Psoas muscle (tissue), 7 donors: ENCODE measurements at regions not wholly inside any gene's neighbourhood (a gene's known extent, or its start where the extent isn't known, plus 50 kb on each side); places are given as distances from the start of the nearest gene placed in this dataset.

Experiments
- ATAC-seq, 4 donors: fragments of 200-7000 bp; cut with Tn5 transposase; one replicate each; pipeline ENCODE4 v1.9.1; 2020; ENCODE audit warnings: moderate library complexity in 3 of 4, mild to moderate bottlenecking in 2 of 4
- DNase-seq, 2 donors: peaks; one replicate each; pipeline ENCODE4 v3.0.0-alpha.2; 2020
- H3K27ac ChIP-seq: fragments of 200-600 bp; one replicate; pipeline ENCODE4 v1.8.0; 2022
- H3K27me3 ChIP-seq, 3 donors: fragments of 200-600 bp in 1 of 3; one replicate each; pipeline versions ENCODE4 v1.6.1 to v1.8.0; 2013 to 2022; ENCODE audit warnings: low read length in 2 of 3, mild to moderate bottlenecking in 2 of 3, moderate library complexity in 1 of 3; ENCODE audit not compliant: insufficient read depth in 3 of 3
- H3K36me3 ChIP-seq, 2 donors: fragments of 200-600 bp in 1 of 2; one replicate each; pipeline versions ENCODE4 v1.6.1 to v1.8.0; 2013 to 2022; ENCODE audit warnings: low read depth in 1 of 2, mild to moderate bottlenecking in 1 of 2, moderate library complexity in 1 of 2; ENCODE audit not compliant: insufficient read depth in 1 of 2
- H3K4me1 ChIP-seq: fragments of 200-600 bp; one replicate; pipeline ENCODE4 v1.8.0; 2022
- H3K4me3 ChIP-seq: fragments of 200-600 bp; one replicate; pipeline ENCODE4 v1.8.0; 2022; ENCODE audit warnings: mild to moderate bottlenecking
- H3K9me3 ChIP-seq: fragments of 200-600 bp; one replicate; pipeline ENCODE4 v1.8.0; 2022
- WGBS, 3 donors: extraction: QIAGEN DNeasy Blood & Tissue Kit; methylation state at CpG; one replicate each; pipeline versions ENCODE4 v1.1.6 to v1.1.7; 2013; 5-methylcytosine and 5-hydroxymethylcytosine counted together
- intact Hi-C, 2 donors: fragments of 100-400 bp; cut with DNase I; formaldehyde crosslinking; loops; one replicate each; pipeline versions ENCODE4 v1.11.0 to v1.14.2; 2022
- TF ChIP-seq, protein P1 (sequence below): fragments of 200-600 bp; IDR thresholded peaks from one replicate; pipeline ENCODE4 v1.8.0; 2022; ENCODE audit warnings: antibody characterized with exemption
- donor health status: healthy with polysubstance abuse.
- donor health status: DM: no; HTN: no; CAD: no; lungs with moderate emphysema.
- donor health status: Bipolar disorder and iron deficiency.
- donor health status: healthy.
- donor health status: DM: yes; HTN: yes; CAD: no.
- donor health status: DM: no; HTN: no; CAD: no.
- donor health status: DM: yes; HTN: yes; CAD: no.

DNA sequence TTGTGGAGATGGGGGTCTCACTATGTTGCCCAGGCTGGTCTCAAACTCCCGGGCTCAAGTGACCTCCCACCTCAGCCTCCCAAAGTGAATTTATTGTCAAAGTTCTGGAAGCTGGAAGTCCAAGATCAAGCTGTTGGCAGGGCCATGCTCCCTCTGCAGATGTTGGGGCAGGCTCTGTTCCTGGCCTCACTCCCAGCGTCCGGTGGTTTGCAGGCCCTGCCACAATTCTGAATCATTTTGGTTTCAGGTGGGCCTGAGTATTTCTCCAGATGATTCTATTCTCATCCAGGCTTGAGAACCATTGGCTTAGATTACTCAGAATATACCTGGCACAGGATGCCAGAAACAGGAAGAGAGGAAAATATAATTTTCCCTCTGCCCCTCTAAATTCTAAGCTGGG is 737.4 kb downstream of the TNS3 start:
- WGBS, 3 donors = 35 to 51% (median 51%) methylated on average over 3 of the region's 3 CpGs
- Histone ChIP-seq H3K36me3 (no peaks in the 10 kb centered on the region), H3K4me3 (no peak overlapping the region), H3K27ac (no peak overlapping the region), H3K4me1 (no peaks in the 10 kb centered on the region), H3K9me3 (no peaks in the 10 kb centered on the region), H3K27me3 (no peaks in the 10 kb centered on the region)
- TF ChIP-seq, protein P1, sequence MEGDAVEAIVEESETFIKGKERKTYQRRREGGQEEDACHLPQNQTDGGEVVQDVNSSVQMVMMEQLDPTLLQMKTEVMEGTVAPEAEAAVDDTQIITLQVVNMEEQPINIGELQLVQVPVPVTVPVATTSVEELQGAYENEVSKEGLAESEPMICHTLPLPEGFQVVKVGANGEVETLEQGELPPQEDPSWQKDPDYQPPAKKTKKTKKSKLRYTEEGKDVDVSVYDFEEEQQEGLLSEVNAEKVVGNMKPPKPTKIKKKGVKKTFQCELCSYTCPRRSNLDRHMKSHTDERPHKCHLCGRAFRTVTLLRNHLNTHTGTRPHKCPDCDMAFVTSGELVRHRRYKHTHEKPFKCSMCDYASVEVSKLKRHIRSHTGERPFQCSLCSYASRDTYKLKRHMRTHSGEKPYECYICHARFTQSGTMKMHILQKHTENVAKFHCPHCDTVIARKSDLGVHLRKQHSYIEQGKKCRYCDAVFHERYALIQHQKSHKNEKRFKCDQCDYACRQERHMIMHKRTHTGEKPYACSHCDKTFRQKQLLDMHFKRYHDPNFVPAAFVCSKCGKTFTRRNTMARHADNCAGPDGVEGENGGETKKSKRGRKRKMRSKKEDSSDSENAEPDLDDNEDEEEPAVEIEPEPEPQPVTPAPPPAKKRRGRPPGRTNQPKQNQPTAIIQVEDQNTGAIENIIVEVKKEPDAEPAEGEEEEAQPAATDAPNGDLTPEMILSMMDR = no peak
- no peak for DNase-seq
- ATAC-seq = no peak
- intact Hi-C loops = no loop called here

DNA sequence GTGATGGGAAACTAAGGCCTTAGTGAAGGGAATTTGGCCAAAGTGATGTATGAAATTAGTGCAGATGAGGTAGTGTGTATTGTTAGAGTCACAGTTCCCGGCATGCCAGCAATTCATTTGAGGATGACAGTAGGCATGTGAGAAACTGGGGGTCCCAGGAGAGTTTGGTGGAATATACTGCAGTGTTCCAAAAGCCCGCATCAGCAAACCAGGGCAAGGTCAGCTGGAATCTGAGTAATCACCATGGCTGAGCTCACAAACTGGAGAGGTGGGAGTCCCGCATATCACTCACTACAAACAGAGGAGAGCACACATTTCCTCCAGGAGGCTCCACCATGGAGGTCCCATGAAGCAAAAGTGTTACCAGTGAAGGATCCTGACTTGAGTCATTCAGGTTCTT is 740.7 kb downstream of the TNS3 start:
- H3K27me3 ChIP-seq = no peaks in the 10 kb centered on the region
- no peak overlapping the region for H3K27ac ChIP-seq
- H3K4me1 ChIP-seq = no peaks in the 10 kb centered on the region
- WGBS, 3 donors = 78 to 84% (median 79%) methylated on average over 3 of the region's 3 CpGs
- no peak overlapping the region for H3K4me3 ChIP-seq
- no peaks in the 10 kb centered on the region for H3K36me3 ChIP-seq
- DNase-seq = no peak
- ATAC-seq = no peak
- intact Hi-C loops = no loop called here
- H3K9me3 ChIP-seq = no peaks in the 10 kb centered on the region
- TF ChIP-seq, protein P1 = no peak

DNA sequence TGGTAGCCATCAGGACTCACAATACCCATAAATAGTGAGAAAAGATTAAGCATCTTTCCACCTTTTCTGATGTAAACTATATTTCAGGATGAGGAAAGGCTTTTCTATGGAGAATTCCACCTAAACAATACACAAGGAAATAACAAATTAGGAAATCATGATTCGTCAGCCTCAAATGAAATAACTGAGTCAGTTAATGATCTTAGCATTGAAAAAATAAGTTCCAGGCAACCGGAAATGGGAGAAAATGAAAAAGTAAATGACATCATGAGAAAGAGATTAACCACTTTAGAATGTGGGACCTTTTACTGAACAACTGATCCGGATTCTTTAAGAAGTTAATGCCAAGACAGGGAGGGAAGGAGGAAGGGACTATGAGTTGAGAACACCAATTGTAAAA is 742.3 kb downstream of the TNS3 start:
- Histone ChIP-seq H3K27me3 (no peaks in the 10 kb centered on the region), H3K4me3 (no peak overlapping the region), H3K27ac (no peak overlapping the region), H3K4me1 (no peaks in the 10 kb centered on the region), H3K36me3 (no peaks in the 10 kb centered on the region), H3K9me3 (no peaks in the 10 kb centered on the region)
- WGBS, 3 donors = 55 to 73% (median 60%) methylated on average over 3 of the region's 3 CpGs
- TF ChIP-seq, protein P1 = no peak
- intact Hi-C loops = no loop called here
- no peak for ATAC-seq
- no peak for DNase-seq

DNA sequence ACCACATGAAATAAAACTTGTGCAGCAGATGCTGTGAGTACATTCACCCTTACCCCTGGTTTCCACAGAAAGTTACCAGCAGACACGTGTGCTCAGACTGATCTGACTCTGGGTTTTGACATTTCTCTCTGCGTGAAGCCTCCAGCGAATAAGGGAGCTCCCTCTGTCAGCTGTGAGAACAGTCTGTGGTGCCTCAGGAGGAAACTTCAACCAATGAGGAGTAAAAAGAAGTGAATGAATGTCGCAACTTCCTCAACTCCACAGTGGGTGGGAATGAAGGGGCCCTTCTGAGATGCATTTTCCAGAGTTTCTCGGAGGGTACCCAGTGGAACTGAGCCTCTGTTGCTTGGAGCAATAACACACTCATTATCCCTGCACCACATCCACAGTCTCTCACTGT is 743.4 kb downstream of the TNS3 start:
- H3K27me3 ChIP-seq = no peaks in the 10 kb centered on the region
- no peaks in the 10 kb centered on the region for H3K36me3 ChIP-seq
- no peaks in the 10 kb centered on the region for H3K4me1 ChIP-seq
- no peak overlapping the region for H3K4me3 ChIP-seq
- intact Hi-C loops = no loop called here
- 85 to 87% (median 86%) methylated on average over 5 of the region's 5 CpGs for WGBS, 3 donors
- no peak overlapping the region for H3K27ac ChIP-seq
- no peak for DNase-seq
- H3K9me3 ChIP-seq = no peaks in the 10 kb centered on the region
- ATAC-seq = no peak
- TF ChIP-seq, protein P1 = no peak

DNA sequence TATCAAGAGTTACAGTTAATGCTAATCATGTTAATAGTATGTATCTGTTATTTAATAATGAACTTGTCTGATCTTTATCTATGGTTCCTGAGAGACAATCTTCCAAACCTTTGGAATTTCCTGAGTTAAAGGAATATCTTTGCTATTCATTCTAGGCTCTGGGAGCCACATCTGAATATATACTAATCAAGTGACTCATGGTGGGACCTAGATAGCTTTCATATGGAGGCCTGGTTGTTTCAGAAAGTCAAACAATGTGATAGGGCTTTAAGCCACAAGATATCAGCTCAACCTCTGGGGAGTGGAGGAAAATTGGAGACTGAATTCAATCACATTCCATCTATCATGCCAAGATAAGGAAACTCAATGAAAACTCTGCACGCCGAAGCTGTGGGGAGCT is 746.4 kb downstream of the TNS3 start:
- no peaks in the 10 kb centered on the region for H3K27me3 ChIP-seq
- intact Hi-C loops = loop anchor here in 1 of 2 donors (2.0 kb wide), 1 partner anchor 31 kb away; no protein-coding TSS in a partner anchor
- ATAC-seq = no peak
- no peaks in the 10 kb centered on the region for H3K36me3 ChIP-seq
- H3K27ac ChIP-seq = no peak overlapping the region
- no peaks in the 10 kb centered on the region for H3K4me1 ChIP-seq
- TF ChIP-seq, protein P1 = no peak
- H3K9me3 ChIP-seq = no peaks in the 10 kb centered on the region
- WGBS, 3 donors = 81 to 91% (median 84%) methylated on average over 2 of the region's 2 CpGs
- no peak for DNase-seq
- H3K4me3 ChIP-seq = no peak overlapping the region
